NCI-H82 treated with DMSO at 0.1 percent for 48 hours (cell line): ENCODE measurements at regions not wholly inside any gene's neighbourhood (a gene's known extent, or its start where the extent isn't known, plus 50 kb on each side); places are given as distances from the start of the nearest gene placed in this dataset.

ENCODE experiments used
- DNase-seq: peaks from one replicate; lab custom pipeline; 2025; ENCODE audit not compliant: unreplicated experiment; lab: John Stamatoyannopoulos, UW

DNA sequence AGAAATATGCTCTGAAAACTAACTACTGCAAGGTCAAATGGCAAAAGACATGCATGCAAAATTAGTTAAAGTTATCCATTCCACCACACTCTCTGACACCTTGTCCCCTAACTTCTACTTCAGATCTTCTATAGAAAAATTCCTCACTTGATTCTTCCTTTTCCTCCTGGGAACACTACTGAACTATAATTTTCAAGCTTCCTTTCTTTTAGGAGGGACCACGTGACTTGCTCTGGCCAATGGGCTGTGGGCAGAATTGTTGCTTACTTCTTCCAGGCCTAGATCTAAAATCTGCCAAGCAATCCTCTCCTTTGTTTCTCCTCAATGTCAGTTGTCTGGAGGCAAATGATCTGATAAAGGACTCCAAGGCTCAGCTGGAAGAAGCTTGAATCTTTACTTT lies 441.0 kb downstream of the CDK5RAP2 start:
- DNase-seq: no peak

DNA sequence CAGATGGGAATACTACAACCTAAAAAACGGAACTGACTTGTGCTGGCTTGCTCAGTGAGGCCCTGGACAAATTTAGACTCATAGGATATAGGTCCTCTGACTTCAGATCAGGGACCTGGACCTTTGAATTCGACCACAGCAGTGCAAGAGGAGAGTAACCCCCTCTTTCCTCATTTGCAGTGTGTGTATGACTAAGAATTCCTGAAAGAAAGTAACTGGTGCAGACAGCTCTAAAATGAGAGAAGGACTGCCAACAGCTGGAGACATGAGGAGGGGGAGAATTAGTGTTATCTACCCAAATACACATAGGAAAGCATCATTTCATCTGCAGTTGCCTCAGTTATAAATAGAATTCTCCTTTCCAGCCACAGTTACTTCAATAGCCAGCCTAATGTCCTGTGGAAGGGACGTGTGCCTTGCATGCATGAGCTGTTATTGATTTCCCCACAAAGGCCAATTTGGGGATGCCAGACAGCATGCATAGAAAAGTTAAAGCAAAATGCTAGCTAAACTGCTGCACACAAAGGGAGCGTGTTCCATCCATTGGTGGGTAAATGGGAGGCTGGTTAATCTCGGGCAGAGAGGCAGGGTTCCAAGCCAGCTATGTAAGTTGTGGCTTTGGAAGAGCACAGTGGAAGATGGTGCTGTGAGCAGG lies 442.7 kb downstream of the CDK5RAP2 start:
- no peak for DNase-seq

DNA sequence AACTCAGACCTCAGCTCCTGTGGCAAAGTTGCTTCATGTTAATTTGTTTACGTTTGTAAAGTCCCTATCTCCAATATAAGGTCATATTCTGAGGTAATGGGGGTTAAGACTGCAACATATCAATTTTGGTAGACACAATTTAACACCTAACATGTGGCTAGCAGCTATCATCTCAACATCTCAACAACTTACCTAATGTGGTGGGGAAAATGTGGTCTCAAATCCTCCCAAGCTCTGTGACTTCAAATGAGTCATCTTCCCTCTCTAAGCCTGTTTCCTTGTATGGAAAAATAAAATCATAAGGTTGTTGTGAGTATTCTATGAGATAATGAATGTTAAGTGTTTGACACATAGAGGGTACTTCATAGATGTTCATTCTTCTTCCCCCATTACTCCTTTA lies 443.3 kb downstream of the CDK5RAP2 start:
- no peak for DNase-seq

DNA sequence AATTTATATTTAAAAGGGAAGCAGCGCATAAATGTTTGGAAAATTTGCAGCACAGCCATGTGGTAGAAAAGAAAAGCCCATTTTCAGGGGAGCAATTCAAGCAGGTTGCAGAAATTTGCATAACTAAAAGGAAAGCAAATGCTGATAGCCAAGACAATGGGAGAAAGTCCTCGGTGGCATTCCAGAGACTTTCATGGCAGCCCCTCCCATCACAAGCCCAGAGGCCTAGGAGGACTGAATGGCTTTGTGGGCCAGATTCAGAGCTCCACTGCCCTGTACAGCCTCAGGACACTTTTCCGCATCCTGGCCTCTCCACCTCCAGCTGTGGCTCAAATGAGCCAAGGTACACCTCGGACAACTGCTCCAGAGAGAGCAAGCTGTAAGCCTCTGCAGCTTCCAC lies 462.9 kb downstream of the CDK5RAP2 start:
- no peak for DNase-seq

DNA sequence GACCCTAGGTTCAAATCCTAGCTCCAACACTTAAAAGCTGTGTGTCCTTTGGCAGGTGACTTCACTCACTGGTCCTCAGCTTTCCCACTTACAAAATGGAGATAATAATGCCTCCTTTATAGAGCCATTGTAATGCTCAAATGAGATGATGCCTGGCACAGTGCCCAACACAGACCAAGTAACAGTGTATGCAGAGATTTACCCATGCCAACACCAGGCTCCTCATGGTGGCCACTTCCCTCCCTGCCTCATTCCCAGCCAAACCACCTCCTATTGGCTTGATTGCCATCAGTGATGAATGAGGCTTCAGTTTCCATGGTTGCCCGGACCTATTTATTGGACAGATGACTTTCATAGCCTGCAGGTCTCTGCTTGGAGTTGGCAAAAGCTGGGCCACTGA lies 469.4 kb downstream of the CDK5RAP2 start:
- DNase-seq: no peak

DNA sequence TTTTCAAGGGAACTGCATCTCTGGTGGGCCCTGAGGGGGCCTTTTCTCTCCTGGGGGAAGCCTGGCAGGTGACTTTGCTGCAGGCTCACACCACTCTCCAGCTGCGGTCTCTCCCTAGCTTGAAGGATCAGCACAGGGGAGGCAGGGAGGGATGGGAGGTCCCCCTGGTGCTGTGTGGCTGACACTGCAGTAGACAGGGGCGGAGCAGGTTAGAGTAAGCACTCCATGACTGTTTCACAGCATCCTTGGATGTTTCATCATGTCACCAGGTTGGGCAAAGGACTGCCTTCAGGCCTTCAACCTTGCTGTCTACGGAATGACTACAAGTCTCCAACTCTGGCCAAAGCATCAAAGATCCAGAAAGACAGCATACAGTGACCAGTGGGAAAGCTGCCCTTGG lies 470.7 kb downstream of the CDK5RAP2 start:
- no peak for DNase-seq

DNA sequence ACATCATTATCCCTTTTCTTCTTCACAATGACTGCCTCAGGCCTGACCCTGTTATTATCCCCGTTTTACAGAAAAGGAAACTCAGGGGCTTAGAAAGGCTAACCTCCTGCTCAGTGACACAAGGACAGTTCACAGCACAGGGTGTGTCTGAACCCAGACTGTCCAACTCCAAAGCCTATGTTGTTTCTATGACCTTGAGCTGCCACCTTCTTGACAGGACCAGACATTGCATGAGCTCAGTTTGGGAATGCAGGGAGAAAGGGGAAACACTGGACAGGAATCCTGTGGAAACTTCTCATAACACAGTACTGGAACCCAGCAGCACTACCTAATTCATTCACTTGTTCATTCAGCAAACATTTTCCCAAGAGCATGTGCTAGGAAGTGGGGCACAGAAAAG lies 472.8 kb downstream of the CDK5RAP2 start:
- DNase-seq: no peak

DNA sequence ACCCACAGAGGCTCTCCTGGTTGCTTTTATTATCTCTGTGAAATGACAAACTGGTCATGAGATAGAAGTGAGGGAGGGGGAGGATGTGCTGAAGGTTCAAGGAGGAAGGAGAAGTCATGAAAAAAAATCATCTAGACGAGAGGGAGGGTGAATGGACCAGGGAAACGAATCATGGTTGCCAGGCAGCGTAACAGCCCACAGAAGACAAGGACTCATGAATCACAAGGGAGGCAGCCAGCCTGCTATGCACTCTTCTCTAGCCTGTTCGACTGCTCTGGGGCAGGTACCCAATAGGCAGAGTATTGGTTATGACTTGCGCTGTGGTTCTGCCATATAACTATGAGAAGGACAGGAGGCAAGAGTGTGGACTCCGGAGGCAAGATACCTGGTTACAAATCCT lies 475.2 kb downstream of the CDK5RAP2 start:
- no peak for DNase-seq

DNA sequence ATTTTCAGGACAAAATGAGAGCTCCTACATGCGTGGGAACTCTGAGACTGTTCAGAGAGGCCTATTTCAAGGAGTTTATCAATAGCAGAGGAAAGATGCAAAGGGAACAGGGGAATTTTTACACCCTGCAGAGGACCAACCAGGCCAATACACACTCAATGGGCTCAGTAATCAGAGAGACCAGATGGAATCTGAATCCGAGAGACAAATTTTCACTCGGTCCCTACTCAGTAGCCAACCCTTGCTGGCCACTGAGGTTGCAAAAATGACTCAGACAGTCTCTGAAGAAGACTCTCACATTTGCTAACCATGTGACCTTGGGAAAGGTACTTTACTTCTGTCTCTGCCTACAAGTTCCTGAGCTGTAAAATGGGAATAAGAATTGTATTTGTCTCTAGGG lies 479.4 kb downstream of the CDK5RAP2 start:
- DNase-seq: no peak

DNA sequence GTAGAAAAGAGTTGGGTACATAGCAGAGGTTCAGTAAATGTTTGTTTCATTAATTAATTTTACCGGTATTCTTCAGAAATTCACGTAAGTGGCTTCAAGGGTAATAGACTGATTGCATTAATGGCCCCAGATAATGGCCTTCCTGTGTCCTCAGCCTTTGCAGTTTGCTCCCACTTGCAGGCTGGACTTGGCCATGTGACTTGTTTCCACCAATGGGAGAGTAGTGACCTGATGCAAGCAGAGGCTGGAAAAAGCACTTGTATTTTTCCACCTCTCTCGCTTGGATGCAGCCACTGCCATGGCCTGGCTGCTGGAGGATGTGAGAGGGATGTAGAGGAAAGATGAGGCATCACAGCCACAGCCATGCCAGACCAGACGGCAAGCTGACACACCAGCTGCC lies 480.9 kb downstream of the CDK5RAP2 start:
- DNase-seq: no peak

DNA sequence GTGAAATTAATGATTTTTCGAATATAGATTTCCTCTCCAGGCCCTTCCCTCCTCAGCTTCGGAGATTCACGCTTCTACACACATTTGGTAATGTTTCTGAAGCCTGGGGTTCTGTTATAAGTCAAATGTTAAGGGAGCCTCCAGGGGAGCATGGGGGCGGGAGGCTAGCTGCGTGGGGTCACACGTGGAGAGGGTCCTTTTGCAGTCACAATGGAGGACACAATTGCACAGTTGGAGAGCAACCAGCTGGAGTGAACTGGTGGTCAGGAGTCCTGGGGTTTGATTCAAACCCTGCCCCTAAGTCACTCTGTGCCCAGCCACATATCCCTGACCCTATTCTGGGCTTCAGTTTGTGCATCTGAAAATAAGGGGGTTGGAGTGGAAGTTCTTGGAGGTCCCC lies 481.4 kb downstream of the CDK5RAP2 start:
- DNase-seq: no peak

DNA sequence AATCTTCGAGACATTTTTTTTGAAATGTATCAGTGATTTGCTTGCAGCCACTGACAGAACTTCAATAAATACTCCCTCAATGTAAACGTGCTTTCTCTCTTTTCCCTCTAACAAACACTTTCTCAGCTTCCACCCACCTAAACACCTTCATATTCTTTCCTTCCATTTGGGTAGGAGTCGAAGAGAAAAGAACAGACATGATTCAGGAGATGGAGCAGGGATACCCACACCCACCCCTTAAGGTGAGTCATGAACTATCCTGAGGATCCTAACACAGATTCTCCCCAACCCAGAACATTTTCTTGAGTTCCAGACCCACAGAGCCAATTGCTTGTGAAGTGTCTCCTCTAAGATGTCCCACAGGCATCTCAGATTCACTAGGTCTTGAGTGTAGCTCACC lies 488.8 kb downstream of the CDK5RAP2 start:
- DNase-seq: no peak

DNA sequence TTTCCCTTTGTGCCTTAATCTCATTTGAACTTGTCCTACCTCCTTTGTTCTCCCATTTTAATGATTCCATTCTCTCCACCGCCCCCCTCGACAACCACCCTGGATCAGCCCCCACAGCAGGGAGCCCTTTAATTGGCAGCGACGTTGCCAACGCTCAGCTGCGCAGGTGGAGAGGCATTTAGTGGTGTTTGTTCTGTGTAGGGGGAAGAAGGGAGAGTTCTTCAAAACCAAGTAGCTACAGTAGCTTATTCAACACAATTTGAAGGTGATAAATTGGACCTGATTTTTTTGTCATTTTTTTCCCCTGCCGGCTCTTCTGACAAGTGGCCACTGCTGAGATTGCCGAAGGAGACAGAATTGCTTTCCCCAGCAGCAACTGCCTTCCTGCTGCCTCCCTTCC lies 499.1 kb downstream of the CDK5RAP2 start:
- DNase-seq: no peak

DNA sequence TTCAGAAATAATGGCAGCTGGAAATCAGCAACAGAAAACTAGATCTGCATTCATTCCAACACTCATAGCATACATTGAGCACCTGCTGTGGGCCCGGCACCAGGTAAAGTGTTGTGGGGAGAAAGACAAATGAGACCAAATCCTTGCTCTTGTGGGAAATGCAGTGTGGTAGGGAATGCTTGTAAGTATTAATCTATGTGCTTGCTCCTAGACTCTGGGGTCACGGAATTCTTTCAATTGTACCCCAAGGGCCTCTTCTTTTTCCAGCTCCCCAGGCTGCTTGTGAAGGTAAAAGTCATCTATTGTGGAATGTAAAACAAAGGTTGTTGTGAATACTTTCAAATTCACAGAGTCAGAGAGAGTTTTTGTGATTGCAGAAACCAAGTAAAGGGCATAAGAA lies 501.9 kb downstream of the CDK5RAP2 start:
- no peak for DNase-seq

DNA sequence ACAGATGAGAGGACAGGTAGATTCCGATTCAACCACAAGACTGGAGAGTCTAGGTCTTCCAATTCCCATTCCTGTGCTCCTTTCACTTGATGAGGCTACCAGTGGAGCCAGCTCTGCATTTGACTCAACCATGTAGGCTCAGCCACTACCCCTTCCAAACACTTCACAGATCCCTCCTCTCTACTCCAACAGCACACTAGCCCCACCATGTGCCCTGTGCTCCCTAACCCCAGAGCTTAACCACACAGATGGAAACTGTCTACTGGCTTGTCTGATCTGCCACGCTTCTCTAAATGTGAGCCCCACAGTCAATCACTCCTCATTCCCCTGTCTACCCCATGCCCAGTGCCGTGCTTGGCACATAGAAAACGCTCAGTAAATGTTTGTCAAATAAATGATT lies 508.2 kb downstream of the CDK5RAP2 start:
- DNase-seq: no peak

DNA sequence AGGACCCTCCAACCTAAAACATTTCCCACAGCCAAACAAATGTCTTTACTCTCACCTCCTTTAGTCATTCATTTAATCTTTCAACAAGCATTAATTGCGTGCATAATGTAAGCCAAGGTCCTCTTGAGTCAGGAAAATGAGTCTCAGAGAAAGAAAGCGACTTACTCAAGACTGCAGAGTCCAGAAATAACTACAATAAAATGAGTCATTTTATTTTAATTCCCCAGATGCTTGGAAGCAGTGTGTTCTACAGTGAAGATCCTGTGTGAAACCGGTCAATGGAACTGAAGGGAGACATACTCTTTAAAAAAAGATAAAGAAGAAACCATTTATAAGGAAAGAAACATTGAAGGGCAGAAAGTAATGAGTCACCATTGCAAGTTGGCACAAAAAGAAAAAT lies 513.7 kb downstream of the CDK5RAP2 start:
- DNase-seq: no peak

DNA sequence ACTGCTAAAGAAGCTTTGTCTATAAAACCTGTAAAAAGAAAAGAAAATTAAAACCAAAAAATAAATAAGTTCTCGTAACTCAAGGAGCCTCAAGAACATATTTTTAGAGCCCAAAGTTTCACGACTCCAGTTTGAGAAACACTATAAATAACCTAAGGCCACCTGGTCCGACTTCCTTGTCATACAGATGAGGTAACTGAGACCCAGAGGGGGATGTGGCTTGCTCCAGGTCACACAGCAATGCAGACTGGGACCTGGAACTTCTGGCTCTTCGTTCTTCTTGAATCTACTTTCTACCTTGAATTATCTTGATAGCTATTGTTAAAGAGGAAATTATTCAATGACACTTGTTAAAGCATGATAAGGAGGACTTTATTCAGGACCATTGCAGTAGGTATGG lies 514.8 kb downstream of the CDK5RAP2 start:
- DNase-seq: no peak

DNA sequence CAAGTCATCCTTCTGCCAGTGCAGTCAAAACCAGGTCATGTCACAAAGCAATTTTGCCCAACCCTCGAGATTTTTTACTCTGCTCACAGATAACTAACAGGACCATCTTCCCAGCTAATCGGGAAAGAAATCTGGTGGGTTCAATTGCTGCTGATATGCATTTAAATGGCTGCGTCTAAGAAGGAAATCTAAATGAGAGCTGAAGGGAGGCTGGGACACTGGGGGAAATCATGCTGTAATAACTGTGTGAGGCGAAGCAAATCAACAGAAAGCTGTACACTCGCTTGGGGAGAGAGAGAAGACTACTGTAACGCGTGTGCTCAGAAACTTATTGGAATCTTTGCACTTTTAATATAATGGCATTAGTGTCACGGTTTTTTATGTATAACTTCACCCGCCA lies 535.0 kb downstream of the CDK5RAP2 start:
- no peak for DNase-seq

DNA sequence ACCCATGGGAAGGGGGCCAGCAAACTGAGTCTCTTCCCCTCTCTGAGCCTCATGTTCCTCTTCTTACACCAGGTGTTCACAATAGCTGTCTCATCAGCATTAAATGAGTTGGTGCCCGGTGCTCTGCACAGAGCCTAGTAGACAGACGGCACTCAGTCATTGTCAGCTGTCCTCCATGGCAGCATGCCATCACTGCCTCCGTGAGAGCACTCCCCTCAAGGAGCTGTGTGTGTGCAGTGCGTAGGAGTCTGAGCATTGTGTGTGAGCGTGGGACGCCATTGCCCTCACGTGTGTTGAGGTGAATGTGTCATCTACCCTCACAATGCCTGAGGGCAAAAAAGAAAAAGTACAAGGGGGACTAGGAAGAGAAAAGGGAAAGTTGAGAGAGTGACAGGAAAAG lies 536.5 kb downstream of the CDK5RAP2 start:
- no peak for DNase-seq

DNA sequence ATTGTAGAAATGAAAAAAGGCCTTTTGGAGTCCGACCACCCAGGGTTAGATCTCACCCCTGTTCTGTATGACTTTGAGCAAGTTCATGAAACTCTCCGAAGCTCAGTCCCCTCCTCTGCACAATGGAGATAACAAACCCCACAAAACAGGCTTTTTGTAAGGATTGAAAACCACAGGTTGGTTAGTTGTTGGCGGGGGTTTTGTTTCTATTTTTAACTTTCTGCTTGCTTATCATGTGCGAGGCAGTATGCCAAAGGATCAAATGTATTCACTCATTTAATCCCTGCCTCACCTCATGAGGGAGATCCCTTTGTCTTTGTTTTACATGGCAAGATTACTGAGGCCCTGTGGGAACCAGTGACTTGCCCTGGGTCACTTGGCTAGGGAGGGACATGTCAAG lies 539.1 kb downstream of the CDK5RAP2 start:
- no peak for DNase-seq

DNA sequence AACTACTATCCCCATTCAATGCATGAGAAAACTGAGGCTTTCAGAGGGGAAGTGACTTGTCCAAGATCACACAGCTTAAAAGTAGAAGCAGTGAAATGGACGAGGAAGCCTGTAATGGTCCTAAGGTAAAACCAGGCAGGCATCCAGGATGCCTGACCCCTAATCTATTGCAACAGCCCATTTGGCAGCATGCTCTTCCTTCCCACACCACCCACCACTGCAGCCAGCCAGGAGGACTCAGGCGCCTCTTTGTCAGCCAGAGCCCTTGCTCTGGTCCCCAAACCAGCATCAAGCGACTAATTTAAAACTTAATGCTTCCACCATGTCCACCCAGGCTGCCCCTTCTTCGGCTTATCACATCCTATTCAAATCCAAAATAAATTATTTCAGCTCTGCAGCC lies 541.6 kb downstream of the CDK5RAP2 start:
- no peak for DNase-seq

DNA sequence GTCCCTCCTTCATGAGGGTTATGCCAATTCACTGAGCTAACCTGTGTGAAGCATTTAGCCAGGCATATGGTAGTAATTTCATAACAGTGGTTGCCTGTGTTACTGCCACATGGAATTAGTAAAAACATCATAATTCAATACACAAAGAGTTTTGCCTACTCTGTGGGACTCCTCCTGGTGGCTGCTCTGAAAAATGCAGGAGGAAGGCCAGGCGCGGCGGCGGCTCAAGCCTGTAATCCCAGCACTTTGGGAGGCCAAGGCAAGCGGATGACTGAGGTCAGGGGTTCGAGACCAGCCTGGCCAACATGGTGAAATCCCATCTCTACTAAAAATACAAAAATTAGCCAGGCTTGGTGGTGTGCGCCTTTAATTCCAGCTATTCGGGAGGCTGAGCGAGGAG lies 547.3 kb downstream of the CDK5RAP2 start:
- no peak for DNase-seq

DNA sequence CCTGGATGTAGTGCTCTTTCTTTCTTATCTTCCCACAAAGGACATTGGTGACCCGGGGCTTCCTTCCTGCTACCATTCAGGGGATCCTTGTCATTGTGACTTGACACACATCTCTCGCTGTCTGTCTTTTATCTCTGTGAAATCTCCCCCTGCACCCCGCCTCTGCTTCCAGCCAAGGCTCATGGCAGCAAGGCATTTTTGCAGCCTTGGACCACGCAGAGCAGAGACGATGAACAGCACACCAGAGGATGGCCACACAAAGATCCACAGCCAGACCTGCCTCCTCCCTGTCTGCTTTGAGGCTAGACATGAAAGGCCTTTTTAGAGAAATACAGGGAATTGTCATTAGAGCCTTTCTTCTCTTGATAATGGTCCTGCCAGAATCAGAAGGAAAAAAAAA lies 549.1 kb downstream of the CDK5RAP2 start:
- no peak for DNase-seq

DNA sequence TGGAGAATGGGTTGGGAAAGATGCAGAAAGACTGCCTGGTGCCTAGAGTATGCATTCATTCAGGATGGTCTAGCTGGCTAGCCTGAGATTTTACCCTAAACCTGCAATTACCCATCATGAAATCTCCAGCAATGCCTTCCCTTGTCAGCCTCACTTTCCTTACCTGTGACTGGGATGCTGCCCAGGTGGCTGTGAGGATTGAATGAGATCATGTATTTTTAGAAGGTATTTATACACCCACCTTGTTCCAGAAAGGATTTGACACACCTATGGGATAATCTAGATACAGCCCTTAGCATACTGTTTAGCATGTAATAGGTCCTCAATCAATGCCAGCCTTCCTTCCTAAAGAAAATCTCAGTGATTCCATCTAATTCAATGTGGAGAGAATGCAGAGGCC lies 561.4 kb downstream of the CDK5RAP2 start:
- DNase-seq: no peak
